Ammon's horn (tissue), 1 donor: ENCODE measurements at regions not wholly inside any gene's neighbourhood (a gene's known extent, or its start where the extent isn't known, plus 50 kb on each side); places are given as distances from the start of the nearest gene placed in this dataset.
A peak's percentile ranks its signal among the peaks of the same experiment; 100 is the strongest.
"Not testable (repeated sequence)": the region's sequence is repeated elsewhere in the genome, so short reads cannot be mapped to it uniquely, and the experiment has no call there.

Experiments
- DNase-seq: peaks from one replicate; pipeline ENCODE4 v3.0.0-alpha.2; 2016; ENCODE audit warnings: low spot score

GRCh38 chr9:106228861-106229260, 534.5 kb downstream of the TMEM38B start:
- peak; percentile 61 for DNase-seq

- DNase-seq: no peak
Measured at GRCh38 chr9:106233116-106233515, 538.8 kb downstream of the TMEM38B start.

GRCh38 chr9:106260908-106261307, 566.6 kb downstream of the TMEM38B start:
- not testable (repeated sequence) for DNase-seq

- no peak for DNase-seq
Measured at GRCh38 chr9:106277966-106278365, 583.6 kb downstream of the TMEM38B start.

GRCh38 chr9:106283769-106284168, 579.2 kb upstream of the ZNF462 start:
- DNase-seq: peak; percentile 33

GRCh38 chr9:106284296-106284695, 578.7 kb upstream of the ZNF462 start:
- DNase-seq: peak; percentile 35

GRCh38 chr9:106286249-106286648, 576.7 kb upstream of the ZNF462 start:
- peak; percentile 64 for DNase-seq

GRCh38 chr9:106287091-106287631, 575.8 kb upstream of the ZNF462 start:
- DNase-seq: peak; percentile 26

- peak; percentile 17 for DNase-seq
Measured at GRCh38 chr9:106287731-106288130, 575.2 kb upstream of the ZNF462 start.

- peak; percentile 3 for DNase-seq
Measured at GRCh38 chr9:106288689-106289088, 574.3 kb upstream of the ZNF462 start.

GRCh38 chr9:106291786-106292185, 571.2 kb upstream of the ZNF462 start:
- no peak for DNase-seq

GRCh38 chr9:106296426-106296825, 566.5 kb upstream of the ZNF462 start:
- DNase-seq: no peak

- DNase-seq: no peak
Measured at GRCh38 chr9:106298997-106299396, 564.0 kb upstream of the ZNF462 start.

- no peak for DNase-seq
Measured at GRCh38 chr9:106304401-106304920, 558.5 kb upstream of the ZNF462 start.

- DNase-seq: peak; percentile 69
Measured at GRCh38 chr9:106305428-106306133, 557.4 kb upstream of the ZNF462 start.

GRCh38 chr9:106307670-106308069, 555.3 kb upstream of the ZNF462 start:
- DNase-seq: no peak

GRCh38 chr9:106309925-106310324, 553.0 kb upstream of the ZNF462 start:
- DNase-seq: no peak

GRCh38 chr9:106310782-106311181, 552.2 kb upstream of the ZNF462 start:
- DNase-seq: no peak

- no peak for DNase-seq
Measured at GRCh38 chr9:106312906-106313305, 550.1 kb upstream of the ZNF462 start.

- DNase-seq: no peak
Measured at GRCh38 chr9:106314476-106314875, 548.5 kb upstream of the ZNF462 start.

- DNase-seq: no peak
Measured at GRCh38 chr9:106321394-106322180, 541.4 kb upstream of the ZNF462 start.

GRCh38 chr9:106322706-106323245, 540.2 kb upstream of the ZNF462 start:
- no peak for DNase-seq
